ENCODE measurements at regions not wholly inside any gene's neighbourhood (a gene's known extent, or its start where the extent isn't known, plus 50 kb on each side); places are given as distances from the start of the nearest gene placed in this dataset.

DNA sequence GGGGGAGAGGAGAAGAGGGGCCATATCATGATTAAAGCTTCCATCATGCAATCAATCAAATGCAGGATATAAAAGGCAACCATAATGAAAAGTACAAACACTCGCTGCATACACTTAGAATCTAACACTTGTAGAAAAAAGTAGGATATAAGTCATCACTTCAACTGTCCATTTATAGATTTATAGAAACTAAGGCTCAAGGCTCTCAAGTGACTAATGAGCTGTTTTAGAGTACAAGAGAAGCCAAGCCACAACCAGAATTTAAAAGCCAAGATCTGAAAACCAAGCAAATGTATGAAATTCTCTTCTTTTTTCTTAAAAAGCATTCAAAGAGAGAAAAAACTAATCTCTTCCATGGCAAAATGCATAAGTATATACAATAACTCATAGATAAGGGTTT lies 160.2 kb upstream of the BLID start:
- no peaks in the 10 kb centered on the region for H3K4me1 Mint-ChIP-seq
- no peaks in the 10 kb centered on the region for H3K36me3 Mint-ChIP-seq (ENCODE audit: low read depth)
- H3K27ac Mint-ChIP-seq, result no peak overlapping the region
- POLR2A ChIA-PET, result no interaction called here
- CTCF ChIA-PET, result no interaction called here
- intact Hi-C loops (cut with DNase I, micrococcal nuclease), result no loop called here
- ATAC-seq (no peak), DNase-seq (no peak)
- no peaks in the 10 kb centered on the region for H3K9me3 Mint-ChIP-seq (ENCODE audit: low read depth)
- H3K4me3 Mint-ChIP-seq, result no peak overlapping the region
- no peaks in the 10 kb centered on the region for H3K27me3 Mint-ChIP-seq

- Mint-ChIP-seq H3K27ac (no peak overlapping the region), H3K9me3 (ENCODE audit: low read depth) (no peaks in the 10 kb centered on the region), H3K36me3 (ENCODE audit: low read depth) (no peaks in the 10 kb centered on the region), H3K4me1 (no peaks in the 10 kb centered on the region), H3K27me3 (no peaks in the 10 kb centered on the region), H3K4me3 (no peak overlapping the region)
- ChIA-PET POLR2A (no interaction called here), CTCF (no interaction called here)
- ATAC-seq (no peak), DNase-seq (no peak)
- intact Hi-C loops (cut with DNase I, micrococcal nuclease), result no loop called here
These were observed 159.5 kb upstream of the BLID start for GRCh38 chr11:122275508-122275907.

DNA sequence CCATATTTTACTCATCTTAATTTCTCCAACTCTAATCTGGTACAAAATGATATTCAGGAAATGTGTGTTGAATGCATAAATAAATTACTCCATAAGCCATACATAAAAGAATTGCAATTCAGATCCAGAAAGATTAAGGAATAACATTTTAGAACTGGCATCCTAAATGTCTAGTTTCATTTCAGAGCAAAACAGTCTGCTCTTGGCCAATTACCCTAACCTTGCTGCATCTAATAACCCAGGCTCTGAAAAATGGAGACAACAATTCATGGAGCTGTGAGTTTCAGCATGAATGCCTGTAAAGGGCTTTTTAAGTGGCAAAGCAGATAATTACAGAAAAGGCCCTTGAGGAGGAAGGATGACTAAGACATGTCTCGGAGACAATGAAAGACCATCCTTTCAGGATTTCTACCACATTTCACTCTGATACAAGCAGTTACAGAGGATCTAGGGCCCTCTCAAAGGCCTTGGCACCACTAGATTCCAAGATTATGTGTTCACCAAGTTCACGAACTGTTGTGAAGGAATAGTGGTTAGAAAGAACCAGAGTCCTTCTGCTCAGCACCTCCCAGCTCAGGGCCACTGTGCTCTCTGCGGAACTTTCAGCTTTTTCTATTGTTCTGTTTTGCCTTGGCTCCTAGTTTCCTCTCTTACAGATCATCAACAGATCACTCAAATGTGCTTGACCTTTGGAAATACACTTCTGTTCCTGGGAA lies 157.6 kb upstream of the BLID start:
- Mint-ChIP-seq H3K27ac (no peak overlapping the region), H3K4me1 (no peaks in the 10 kb centered on the region), H3K4me3 (no peak overlapping the region), H3K36me3 (ENCODE audit: low read depth) (no peaks in the 10 kb centered on the region), H3K27me3 (peaks cover 2% of the 10 kb centered on the region), H3K9me3 (ENCODE audit: low read depth) (no peaks in the 10 kb centered on the region)
- DNase-seq, result no peak
- ATAC-seq, result no peak
- intact Hi-C loops (cut with DNase I, micrococcal nuclease), result no loop called here
- CTCF ChIA-PET, result interaction anchor here (0.6 kb wide), 1 partner anchor 572 kb away, joined by 3 read pairs; no protein-coding TSS in a partner anchor
- POLR2A ChIA-PET, result no interaction called here

DNA sequence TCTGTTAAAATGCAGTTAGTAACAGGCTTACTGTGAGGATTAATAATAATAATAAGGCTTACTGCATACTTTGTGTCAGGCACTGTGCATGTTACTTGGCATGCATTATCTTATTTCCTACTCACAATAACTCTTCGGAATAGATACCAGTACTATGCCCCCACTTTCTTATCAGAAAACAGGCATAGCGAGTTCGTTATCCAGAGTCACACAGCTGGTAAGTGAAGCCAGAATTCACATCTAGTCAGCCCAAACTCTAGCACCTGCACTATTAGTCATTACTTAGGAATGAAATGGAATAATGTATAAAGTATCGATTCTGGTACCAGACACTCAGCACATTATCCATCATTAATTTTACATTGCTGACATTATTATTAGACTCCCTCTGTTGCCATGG lies 155.7 kb upstream of the BLID start:
- intact Hi-C loops (cut with DNase I, micrococcal nuclease), result no loop called here
- DNase-seq (no peak), ATAC-seq (no peak)
- POLR2A ChIA-PET, result no interaction called here
- no peaks in the 10 kb centered on the region for H3K36me3 Mint-ChIP-seq (ENCODE audit: low read depth)
- no peaks in the 10 kb centered on the region for H3K9me3 Mint-ChIP-seq (ENCODE audit: low read depth)
- CTCF ChIA-PET, result no interaction called here
- peaks cover 6% of the 10 kb centered on the region for H3K27me3 Mint-ChIP-seq
- H3K4me3 Mint-ChIP-seq, result no peak overlapping the region
- H3K4me1 Mint-ChIP-seq, result no peaks in the 10 kb centered on the region
- H3K27ac Mint-ChIP-seq, result no peak overlapping the region

GRCh38 chr11:122271137-122271536 lies 155.1 kb upstream of the BLID start:
- ATAC-seq (no peak), DNase-seq (no peak)
- Mint-ChIP-seq H3K4me3 (no peak overlapping the region), H3K27me3 (peaks cover 6% of the 10 kb centered on the region), H3K36me3 (ENCODE audit: low read depth) (no peaks in the 10 kb centered on the region), H3K4me1 (no peaks in the 10 kb centered on the region), H3K9me3 (ENCODE audit: low read depth) (no peaks in the 10 kb centered on the region), H3K27ac (no peak overlapping the region)
- CTCF ChIA-PET, result no interaction called here
- intact Hi-C loops (cut with DNase I, micrococcal nuclease), result no loop called here
- POLR2A ChIA-PET, result no interaction called here

- Mint-ChIP-seq H3K27ac (no peak overlapping the region), H3K9me3 (ENCODE audit: low read depth) (no peaks in the 10 kb centered on the region), H3K36me3 (ENCODE audit: low read depth) (no peaks in the 10 kb centered on the region), H3K4me3 (no peak overlapping the region), H3K27me3 (peaks cover 6% of the 10 kb centered on the region), H3K4me1 (no peaks in the 10 kb centered on the region)
- ChIA-PET POLR2A (no interaction called here), CTCF (no interaction called here)
- no peak for ATAC-seq
- DNase-seq, result no peak
- intact Hi-C loops (cut with DNase I, micrococcal nuclease), result no loop called here
These were observed 154.5 kb upstream of the BLID start for GRCh38 chr11:122270535-122270934.

GRCh38 chr11:122269824-122270223 lies 153.8 kb upstream of the BLID start:
- intact Hi-C loops (cut with DNase I, micrococcal nuclease), result no loop called here
- Mint-ChIP-seq H3K36me3 (ENCODE audit: low read depth) (no peaks in the 10 kb centered on the region), H3K9me3 (ENCODE audit: low read depth) (no peaks in the 10 kb centered on the region), H3K4me3 (no peak overlapping the region), H3K4me1 (no peaks in the 10 kb centered on the region), H3K27ac (no peak overlapping the region), H3K27me3 (peaks cover 6% of the 10 kb centered on the region)
- ATAC-seq (no peak), DNase-seq (no peak)
- ChIA-PET POLR2A (no interaction called here), CTCF (no interaction called here)

DNA sequence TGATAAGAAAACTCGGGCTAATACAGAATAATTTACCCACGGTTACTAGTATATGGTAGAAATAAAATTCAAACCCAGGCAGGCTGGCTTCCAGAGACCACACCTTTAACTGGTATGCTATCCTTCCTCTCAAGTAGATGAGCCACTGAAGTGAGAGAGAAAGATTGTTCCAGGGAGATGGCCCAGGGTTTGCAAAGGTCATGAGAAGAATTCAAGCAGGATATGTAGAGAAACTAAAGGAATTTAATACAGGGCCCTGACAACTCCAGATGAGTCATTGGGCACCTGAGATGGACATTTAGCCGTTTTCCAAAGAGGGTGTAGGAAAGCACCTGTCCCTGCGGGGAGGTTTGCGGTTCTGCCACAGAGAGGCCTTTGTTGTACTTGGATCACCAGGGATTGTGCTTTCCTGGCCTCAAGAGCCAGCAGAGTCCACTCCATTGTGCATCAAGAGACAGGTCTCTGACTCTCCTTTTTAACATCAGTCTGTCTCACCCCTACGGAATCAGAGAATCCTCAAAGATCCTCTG lies 152.7 kb upstream of the BLID start:
- POLR2A ChIA-PET, result no interaction called here
- intact Hi-C loops (cut with DNase I, micrococcal nuclease), result no loop called here
- no peak overlapping the region for H3K27ac Mint-ChIP-seq

DNA sequence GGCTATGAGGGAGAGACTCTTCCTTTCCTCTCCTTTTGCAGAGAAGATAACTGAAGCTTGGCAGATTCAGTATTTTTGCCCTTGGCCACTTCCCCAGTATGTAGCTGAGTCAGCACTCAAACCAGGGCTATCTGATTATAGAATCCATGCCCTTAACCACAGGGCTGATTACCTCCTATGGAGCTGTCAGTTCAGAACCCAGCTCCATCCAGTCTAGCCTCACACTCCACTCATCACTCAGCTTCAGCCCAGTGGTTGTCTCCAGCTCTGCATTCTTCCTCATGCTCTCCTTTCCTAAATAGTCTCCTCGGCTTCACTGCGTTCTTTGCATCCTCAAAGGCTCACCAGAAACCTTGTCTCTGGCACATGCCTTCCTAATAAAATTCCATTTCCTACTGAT lies 151.6 kb upstream of the BLID start:
- Mint-ChIP-seq H3K36me3 (ENCODE audit: low read depth) (no peaks in the 10 kb centered on the region), H3K9me3 (ENCODE audit: low read depth) (no peaks in the 10 kb centered on the region), H3K4me1 (no peaks in the 10 kb centered on the region), H3K4me3 (no peak overlapping the region), H3K27me3 (peaks cover 6% of the 10 kb centered on the region), H3K27ac (no peak overlapping the region)
- DNase-seq, result no peak
- no peak for ATAC-seq
- ChIA-PET CTCF (no interaction called here), POLR2A (no interaction called here)
- intact Hi-C loops (cut with DNase I, micrococcal nuclease), result no loop called here

More for the DNA sequence above, 152.7 kb upstream of the BLID start:
- ATAC-seq (no peak), DNase-seq (no peak)
- Mint-ChIP-seq H3K36me3 (ENCODE audit: low read depth) (no peaks in the 10 kb centered on the region), H3K9me3 (ENCODE audit: low read depth) (no peaks in the 10 kb centered on the region), H3K4me3 (no peak overlapping the region), H3K4me1 (no peaks in the 10 kb centered on the region), H3K27me3 (peaks cover 6% of the 10 kb centered on the region)
- CTCF ChIA-PET, result no interaction called here

DNA sequence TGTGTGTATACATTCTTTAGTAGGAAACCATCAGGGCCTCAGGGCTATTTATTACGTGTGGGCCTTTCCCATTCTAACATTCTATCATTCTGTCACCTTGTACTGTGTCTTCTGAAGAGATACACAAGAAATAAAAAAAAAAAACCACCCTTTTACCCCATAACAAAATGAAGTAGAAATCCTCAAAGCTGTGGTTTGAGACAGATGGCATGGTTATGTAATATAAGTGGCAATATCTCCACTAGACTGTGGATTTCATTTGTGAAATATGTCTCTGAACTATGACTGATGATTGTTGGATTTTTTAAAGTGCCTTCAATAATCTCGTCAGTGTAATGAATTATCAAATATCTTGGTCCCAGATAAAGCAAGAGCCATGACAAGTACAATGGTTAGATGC lies 150.0 kb upstream of the BLID start:
- intact Hi-C loops (cut with DNase I, micrococcal nuclease), result no loop called here
- no peaks in the 10 kb centered on the region for H3K36me3 Mint-ChIP-seq (ENCODE audit: low read depth)
- ChIA-PET POLR2A (no interaction called here), CTCF (no interaction called here)
- no peak overlapping the region for H3K4me3 Mint-ChIP-seq
- H3K9me3 Mint-ChIP-seq (ENCODE audit: low read depth), result no peaks in the 10 kb centered on the region
- ATAC-seq (no peak), DNase-seq (no peak)
- no peak overlapping the region for H3K27ac Mint-ChIP-seq
- H3K27me3 Mint-ChIP-seq, result peaks cover 6% of the 10 kb centered on the region
- H3K4me1 Mint-ChIP-seq, result no peaks in the 10 kb centered on the region

DNA sequence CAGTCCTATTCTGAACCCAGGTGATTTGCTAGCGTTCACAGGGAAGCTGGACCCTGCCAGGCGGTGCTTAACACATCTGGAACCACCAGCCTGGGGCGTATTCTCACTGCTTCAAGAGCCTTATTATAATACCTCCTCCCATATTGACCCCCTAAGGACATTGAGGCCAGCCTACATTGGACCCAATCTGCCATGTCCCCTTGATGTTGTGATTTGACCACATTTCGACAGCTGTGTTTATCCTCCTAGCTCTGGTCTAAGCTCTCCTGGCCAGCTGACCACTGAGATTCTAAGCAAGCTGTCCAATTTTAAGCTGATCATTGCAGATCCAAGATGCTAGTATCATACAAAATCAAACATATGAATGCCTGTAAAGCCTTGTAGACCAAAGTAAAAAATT lies 148.1 kb upstream of the BLID start:
- H3K9me3 Mint-ChIP-seq (ENCODE audit: low read depth), result no peaks in the 10 kb centered on the region
- H3K27me3 Mint-ChIP-seq, result peaks cover 3% of the 10 kb centered on the region
- intact Hi-C loops (cut with DNase I, micrococcal nuclease), result no loop called here
- ATAC-seq, result no peak
- ChIA-PET POLR2A (no interaction called here), CTCF (no interaction called here)
- no peak for DNase-seq
- no peak overlapping the region for H3K4me3 Mint-ChIP-seq
- H3K36me3 Mint-ChIP-seq (ENCODE audit: low read depth), result no peaks in the 10 kb centered on the region
- H3K27ac Mint-ChIP-seq, result no peak overlapping the region
- H3K4me1 Mint-ChIP-seq, result no peaks in the 10 kb centered on the region

- no peak overlapping the region for H3K27ac Mint-ChIP-seq
- CTCF ChIA-PET, result no interaction called here
- no peak overlapping the region for H3K4me3 Mint-ChIP-seq
- DNase-seq, result no peak
- POLR2A ChIA-PET, result no interaction called here
- intact Hi-C loops (cut with DNase I, micrococcal nuclease), result no loop called here
- H3K4me1 Mint-ChIP-seq, result no peaks in the 10 kb centered on the region
- no peaks in the 10 kb centered on the region for H3K27me3 Mint-ChIP-seq
- no peak for ATAC-seq
- no peaks in the 10 kb centered on the region for H3K9me3 Mint-ChIP-seq (ENCODE audit: low read depth)
- H3K36me3 Mint-ChIP-seq (ENCODE audit: low read depth), result no peaks in the 10 kb centered on the region
These were observed 145.5 kb upstream of the BLID start for GRCh38 chr11:122261546-122261945.
